Breast epithelium (tissue), 3 donors: ENCODE measurements at regions not wholly inside any gene's neighbourhood (a gene's known extent, or its start where the extent isn't known, plus 50 kb on each side); places are given as distances from the start of the nearest gene placed in this dataset.

ENCODE experiments used
- CTCF ChIP-seq, 3 donors: fragments of 450-650 bp; IDR thresholded peaks; one replicate each; pipeline ENCODE4 v1.5.1; 2016 to 2017; ENCODE audit warnings: antibody characterized with exemption in 3 of 3, mild to moderate bottlenecking in 3 of 3, moderate library complexity in 3 of 3
- POLR2A ChIP-seq: fragments of 450-650 bp; IDR thresholded peaks from one replicate; pipeline ENCODE4 v1.6.1; 2016; ENCODE audit warnings: antibody characterized with exemption, mild to moderate bottlenecking, moderate library complexity

- TF ChIP-seq CTCF (IDR thresholded peaks at IDR 0.05) (no peak), POLR2A (no peak)
These were observed 130.7 kb upstream of the SMIM23 start for GRCh38 chr5:171654881-171655280.
